ENCODE measurements at regions not wholly inside any gene's neighbourhood (a gene's known extent, or its start where the extent isn't known, plus 50 kb on each side); places are given as distances from the start of the nearest gene placed in this dataset.
A peak's percentile ranks its signal among the peaks of the same experiment; 100 is the strongest.
"Not testable (repeated sequence)": the region's sequence is repeated elsewhere in the genome, so short reads cannot be mapped to it uniquely, and the experiment has no call there.

DNA sequence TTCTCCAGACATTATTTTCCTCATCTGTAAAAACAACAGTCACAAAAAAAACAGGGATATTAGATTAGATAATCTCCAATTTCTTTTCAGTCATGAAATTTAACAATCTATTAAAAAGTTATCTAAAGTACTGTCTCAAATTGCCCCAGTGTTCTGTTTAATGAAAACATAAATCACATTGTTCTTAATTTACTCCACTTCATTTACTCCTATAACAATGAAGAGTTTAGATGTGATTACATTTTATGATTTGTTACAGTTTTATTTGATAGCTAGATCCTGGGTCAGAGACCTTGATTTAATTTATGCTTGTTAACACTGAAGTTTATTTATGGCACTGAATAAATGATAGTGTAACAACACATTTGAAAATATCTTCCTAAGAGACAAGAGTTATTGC is 230.2 kb upstream of the TRPC4 start:
- ATAC-seq: no peak
- no peak overlapping the region for H3K27ac Mint-ChIP-seq
- no peaks in the 10 kb centered on the region for H3K4me1 Mint-ChIP-seq (ENCODE audit: low read depth in 2 of 2)
- H3K36me3 Mint-ChIP-seq: no peaks in the 10 kb centered on the region
- no peaks in the 10 kb centered on the region for H3K27me3 Mint-ChIP-seq
- peaks cover 17% of the 10 kb centered on the region for H3K9me3 Mint-ChIP-seq
- no peak for DNase-seq (ENCODE audit: low spot score)
- H3K4me3 Mint-ChIP-seq: no peak overlapping the region

DNA sequence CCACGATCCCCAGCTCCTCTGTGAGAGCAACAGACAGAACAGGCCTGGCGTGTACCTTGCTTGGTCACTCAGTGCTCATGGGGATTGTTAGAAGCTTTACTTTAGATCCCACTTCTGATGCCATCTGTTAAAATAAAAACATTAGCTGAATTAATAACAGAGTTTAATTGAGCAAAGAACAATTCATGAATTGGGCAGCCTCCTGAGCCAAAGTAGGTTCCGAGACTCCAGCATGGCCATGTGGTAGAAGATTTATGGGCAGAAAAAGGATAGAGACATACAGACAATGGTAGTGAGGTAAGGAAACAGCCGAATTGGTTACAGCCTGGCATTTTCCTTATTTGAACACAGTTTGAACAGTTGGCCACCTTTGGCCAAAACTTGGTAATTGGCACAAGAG is 223.9 kb upstream of the TRPC4 start:
- Mint-ChIP-seq H3K36me3 (no peaks in the 10 kb centered on the region), H3K27ac (no peak overlapping the region), H3K4me1 (ENCODE audit: low read depth in 2 of 2) (no peaks in the 10 kb centered on the region), H3K4me3 (no peak overlapping the region), H3K27me3 (no peaks in the 10 kb centered on the region), H3K9me3 (peaks cover 16% of the 10 kb centered on the region)
- no peak for DNase-seq (ENCODE audit: low spot score)
- no peak for ATAC-seq

DNA sequence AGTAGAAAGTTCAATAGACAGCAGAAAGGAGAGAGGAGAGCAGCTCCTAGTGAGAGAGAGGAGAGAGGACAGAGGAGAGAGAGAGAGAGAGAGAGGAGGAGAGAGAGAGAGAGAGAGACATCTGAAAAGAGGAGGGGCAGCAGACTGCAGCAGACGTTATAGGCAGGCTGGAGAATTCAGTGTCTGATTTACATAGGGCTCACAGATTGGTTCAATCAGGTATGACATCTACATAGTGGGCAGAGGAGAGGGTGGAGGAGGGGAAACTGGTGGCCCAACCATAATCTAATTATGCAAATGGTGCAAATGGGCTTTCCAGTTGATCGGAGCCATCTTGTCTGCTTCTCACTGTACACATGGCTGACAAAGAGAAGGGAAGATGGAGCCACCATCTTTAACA is 221.3 kb upstream of the TRPC4 start:
- no peak for DNase-seq (ENCODE audit: low spot score)
- H3K4me1 Mint-ChIP-seq (ENCODE audit: low read depth in 2 of 2): no peaks in the 10 kb centered on the region
- no peak overlapping the region for H3K27ac Mint-ChIP-seq
- H3K9me3 Mint-ChIP-seq: peaks cover 10% of the 10 kb centered on the region
- ATAC-seq: no peak
- no peak overlapping the region for H3K4me3 Mint-ChIP-seq
- no peaks in the 10 kb centered on the region for H3K36me3 Mint-ChIP-seq
- H3K27me3 Mint-ChIP-seq: no peaks in the 10 kb centered on the region

DNA sequence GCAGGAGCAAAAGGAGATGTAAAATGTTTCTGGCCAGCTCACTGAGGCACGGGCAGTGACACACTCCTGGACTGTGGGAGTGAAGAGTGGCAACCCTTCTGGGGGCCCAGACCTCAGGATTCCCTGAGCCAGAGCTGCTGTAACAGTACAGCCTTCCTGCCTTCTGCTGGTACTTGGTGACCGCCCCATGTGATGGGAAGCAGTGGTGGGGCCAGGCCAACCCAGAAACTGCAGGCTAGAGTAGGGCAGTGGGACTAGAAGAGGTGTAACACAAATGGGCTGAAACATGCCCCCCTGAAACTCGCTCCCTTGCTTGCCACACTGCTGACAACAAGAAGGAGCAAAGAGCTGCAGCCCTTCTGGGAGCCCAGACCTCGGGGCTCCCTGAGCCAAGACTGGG is 217.1 kb upstream of the TRPC4 start:
- H3K27ac Mint-ChIP-seq: no peak overlapping the region
- no peak overlapping the region for H3K4me3 Mint-ChIP-seq
- H3K9me3 Mint-ChIP-seq: peaks cover 15% of the 10 kb centered on the region
- no peak for ATAC-seq
- no peaks in the 10 kb centered on the region for H3K4me1 Mint-ChIP-seq (ENCODE audit: low read depth in 2 of 2)
- peaks cover 11% of the 10 kb centered on the region for H3K36me3 Mint-ChIP-seq
- no peak for DNase-seq (ENCODE audit: low spot score)
- no peaks in the 10 kb centered on the region for H3K27me3 Mint-ChIP-seq

DNA sequence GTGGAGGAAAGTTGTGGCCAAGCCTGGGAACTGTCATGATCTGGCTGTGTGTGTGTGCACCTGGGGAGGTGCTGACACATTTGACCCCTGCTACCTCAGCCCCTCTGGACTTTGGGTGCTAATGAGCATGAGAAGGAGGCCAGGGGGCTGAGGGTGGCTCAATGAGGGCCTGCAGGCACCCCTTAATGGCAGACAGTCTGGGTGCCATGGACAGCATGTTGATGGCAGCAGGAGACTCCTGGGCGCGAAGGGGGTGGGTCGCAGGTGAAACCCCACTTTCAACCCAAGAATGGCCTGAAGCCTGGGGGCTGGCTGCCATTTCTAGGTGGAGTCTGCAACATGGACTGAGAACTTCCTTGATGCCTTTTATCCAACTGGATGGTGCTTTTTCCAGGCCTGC is 216.4 kb upstream of the TRPC4 start:
- DNase-seq (ENCODE audit: low spot score): no peak
- ATAC-seq: no peak
- H3K36me3 Mint-ChIP-seq: peaks cover 11% of the 10 kb centered on the region
- no peaks in the 10 kb centered on the region for H3K27me3 Mint-ChIP-seq
- H3K27ac Mint-ChIP-seq: no peak overlapping the region
- H3K4me1 Mint-ChIP-seq (ENCODE audit: low read depth in 2 of 2): no peaks in the 10 kb centered on the region
- no peak overlapping the region for H3K4me3 Mint-ChIP-seq
- peaks cover 15% of the 10 kb centered on the region for H3K9me3 Mint-ChIP-seq

DNA sequence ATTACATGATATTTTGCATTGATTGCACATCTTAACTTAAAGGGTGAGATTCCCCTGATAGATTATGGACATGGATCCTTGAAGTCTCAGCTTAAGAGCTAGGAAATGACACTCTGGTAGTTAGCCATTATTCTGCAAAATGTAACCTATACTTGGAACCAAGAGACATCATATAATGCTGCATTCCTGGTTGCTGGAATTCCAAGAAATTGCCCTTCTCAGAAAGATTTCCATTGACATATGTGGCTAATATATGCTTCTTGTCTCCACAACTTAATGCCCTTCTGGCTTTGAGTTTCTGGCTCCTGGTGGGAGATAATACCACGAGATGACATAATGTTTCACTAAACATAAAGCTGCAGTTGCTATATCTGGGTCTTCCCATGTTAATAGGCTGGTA is 204.4 kb upstream of the TRPC4 start:
- Mint-ChIP-seq H3K27me3 (no peaks in the 10 kb centered on the region), H3K4me1 (ENCODE audit: low read depth in 2 of 2) (no peaks in the 10 kb centered on the region), H3K9me3 (peaks cover 11% of the 10 kb centered on the region), H3K4me3 (no peak overlapping the region), H3K27ac (no peak overlapping the region), H3K36me3 (no peaks in the 10 kb centered on the region)
- ATAC-seq (no peak), DNase-seq (ENCODE audit: low spot score) (no peak)

DNA sequence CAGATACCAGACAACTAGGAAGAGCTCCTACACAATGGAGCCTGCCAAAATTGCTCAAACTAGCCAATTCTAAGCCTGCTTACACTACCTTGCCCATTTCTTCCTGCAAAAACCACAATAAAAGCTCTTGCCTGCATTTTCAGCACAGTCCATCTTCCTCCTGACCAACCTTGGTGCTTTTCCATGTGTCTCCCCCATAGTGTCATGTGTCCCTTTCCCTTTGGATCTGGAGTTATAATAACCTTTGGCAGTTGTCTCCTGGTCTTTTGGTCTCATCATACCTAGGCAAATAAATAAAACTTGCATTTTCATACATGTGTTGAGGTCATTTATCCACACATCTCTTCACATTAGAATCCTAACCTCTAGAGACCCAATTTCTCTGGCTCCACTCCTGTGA is 203.1 kb upstream of the TRPC4 start:
- Mint-ChIP-seq H3K4me3 (no peak overlapping the region), H3K36me3 (peaks cover 5% of the 10 kb centered on the region), H3K27me3 (no peaks in the 10 kb centered on the region), H3K4me1 (ENCODE audit: low read depth in 2 of 2) (no peaks in the 10 kb centered on the region), H3K9me3 (peaks cover 17% of the 10 kb centered on the region), H3K27ac (no peak overlapping the region)
- ATAC-seq (no peak), DNase-seq (ENCODE audit: low spot score) (no peak)

DNA sequence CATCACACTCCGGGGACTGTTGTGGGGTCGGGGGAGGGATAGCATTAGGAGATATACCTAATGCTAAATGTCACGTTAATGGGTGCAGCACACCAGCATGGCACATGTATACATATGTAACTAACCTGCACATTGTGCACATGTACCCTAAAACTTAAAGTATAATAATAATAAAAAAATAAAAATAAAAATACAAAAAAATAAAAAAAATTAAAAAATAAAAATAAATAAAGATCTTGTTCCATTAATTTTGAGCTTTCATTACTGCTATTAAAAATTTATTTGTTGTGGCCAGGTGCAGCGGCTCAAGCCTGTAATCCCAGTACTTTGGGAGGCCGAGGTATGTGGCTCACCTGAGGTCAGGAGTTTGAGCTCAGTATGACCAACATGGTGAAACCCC is 201.8 kb upstream of the TRPC4 start:
- DNase-seq (ENCODE audit: low spot score): not testable (repeated sequence)

DNA sequence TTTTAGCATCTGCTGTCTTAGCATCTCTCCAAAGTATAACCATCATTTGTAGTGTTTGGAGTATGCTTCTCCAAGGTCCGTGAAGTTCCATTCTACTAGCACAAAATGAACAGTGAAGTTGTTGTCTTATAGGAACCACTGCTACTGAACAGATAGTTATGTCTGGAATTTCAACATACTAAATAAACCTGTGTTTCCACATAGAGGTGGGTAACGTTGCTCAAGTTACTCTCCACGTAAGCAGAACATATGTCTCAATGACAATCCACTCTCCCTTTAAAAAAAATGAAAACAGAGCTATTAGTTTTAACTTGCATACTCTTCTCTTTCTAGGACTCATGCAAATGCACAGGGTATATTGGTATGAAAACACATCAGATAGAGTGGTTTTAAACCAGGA is 184.3 kb upstream of the TRPC4 start:
- peaks cover under 1% of the 10 kb centered on the region for H3K9me3 Mint-ChIP-seq
- no peak for ATAC-seq

More for the DNA sequence above, 201.8 kb upstream of the TRPC4 start:
- H3K4me3 Mint-ChIP-seq; H3K4me1 Mint-ChIP-seq (ENCODE audit: low read depth in 2 of 2); ATAC-seq; H3K27ac Mint-ChIP-seq; H3K27me3 Mint-ChIP-seq: not testable (repeated sequence)
- Mint-ChIP-seq H3K36me3 (peaks cover 12% of the 10 kb centered on the region), H3K9me3 (peaks cover 22% of the 10 kb centered on the region)

DNA sequence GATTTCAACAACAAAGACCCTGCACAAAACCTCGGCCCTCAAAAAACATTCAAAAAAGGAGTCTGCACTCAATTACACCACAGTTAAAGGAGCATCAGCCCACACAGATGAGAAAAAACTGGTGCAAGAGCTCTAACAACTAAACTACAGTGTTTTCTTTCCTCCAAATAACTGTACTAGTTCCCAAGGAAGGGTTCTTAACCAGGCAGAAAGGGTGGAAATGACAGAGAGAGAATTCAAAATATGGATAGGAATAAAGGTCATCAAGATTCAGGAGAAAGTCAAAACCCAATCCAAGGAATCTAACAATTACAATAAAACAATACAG is 176.4 kb upstream of the TRPC4 start:
- Mint-ChIP-seq H3K27me3 (no peaks in the 10 kb centered on the region), H3K36me3 (peaks cover 24% of the 10 kb centered on the region), H3K4me1 (ENCODE audit: low read depth in 2 of 2) (no peaks in the 10 kb centered on the region), H3K4me3 (no peak overlapping the region), H3K9me3 (peaks cover 30% of the 10 kb centered on the region), H3K27ac (no peak overlapping the region)
- no peak for ATAC-seq
- DNase-seq (ENCODE audit: low spot score): no peak

More for the DNA sequence above, 184.3 kb upstream of the TRPC4 start:
- Mint-ChIP-seq H3K36me3 (no peaks in the 10 kb centered on the region), H3K4me1 (ENCODE audit: low read depth in 2 of 2) (no peaks in the 10 kb centered on the region), H3K27ac (no peak overlapping the region), H3K4me3 (no peak overlapping the region), H3K27me3 (no peaks in the 10 kb centered on the region)
- no peak for DNase-seq (ENCODE audit: low spot score)

DNA sequence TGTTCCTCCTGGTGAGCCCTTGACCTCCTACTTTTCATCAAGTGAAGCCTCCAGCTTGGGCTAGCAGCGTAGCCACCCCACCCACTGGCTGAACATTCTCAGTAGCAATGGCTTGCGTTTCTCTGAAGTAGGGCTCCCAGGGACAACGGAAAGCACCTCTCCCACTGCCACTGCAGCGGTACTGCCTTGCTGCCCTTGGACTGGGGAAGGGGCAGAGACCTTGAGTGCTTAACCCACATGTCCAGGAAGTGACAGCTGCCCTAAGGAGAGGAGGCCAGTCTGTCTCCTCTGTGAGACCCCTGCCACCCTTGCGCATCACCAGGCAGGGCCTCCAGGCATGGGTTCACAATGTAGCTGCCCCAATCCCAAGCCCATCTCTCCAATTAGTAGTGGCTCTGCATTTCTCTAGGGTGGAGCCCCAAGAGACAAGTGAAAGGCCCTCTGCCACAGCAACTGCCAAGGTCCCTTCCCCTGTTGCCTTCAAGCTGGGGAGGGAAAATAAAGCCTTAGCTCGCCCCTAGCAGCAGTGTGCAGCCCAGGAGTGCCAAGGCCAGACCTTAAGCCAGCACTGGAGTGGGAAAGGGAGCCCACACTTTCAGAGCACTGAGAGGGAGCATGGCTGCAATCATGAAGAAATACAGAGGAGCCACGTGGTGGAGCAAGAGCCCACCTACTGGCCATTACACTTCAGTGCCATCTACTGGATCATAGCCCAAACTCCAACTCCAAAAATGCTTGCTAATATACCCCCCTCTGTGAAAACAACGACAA is 175.9 kb upstream of the TRPC4 start:
- Mint-ChIP-seq H3K36me3 (peaks cover 24% of the 10 kb centered on the region), H3K4me3 (no peak overlapping the region), H3K27ac (no peak overlapping the region), H3K4me1 (ENCODE audit: low read depth in 2 of 2) (no peaks in the 10 kb centered on the region), H3K27me3 (no peaks in the 10 kb centered on the region), H3K9me3 (peaks cover 30% of the 10 kb centered on the region)
- ATAC-seq: no peak
- no peak for DNase-seq (ENCODE audit: low spot score)

DNA sequence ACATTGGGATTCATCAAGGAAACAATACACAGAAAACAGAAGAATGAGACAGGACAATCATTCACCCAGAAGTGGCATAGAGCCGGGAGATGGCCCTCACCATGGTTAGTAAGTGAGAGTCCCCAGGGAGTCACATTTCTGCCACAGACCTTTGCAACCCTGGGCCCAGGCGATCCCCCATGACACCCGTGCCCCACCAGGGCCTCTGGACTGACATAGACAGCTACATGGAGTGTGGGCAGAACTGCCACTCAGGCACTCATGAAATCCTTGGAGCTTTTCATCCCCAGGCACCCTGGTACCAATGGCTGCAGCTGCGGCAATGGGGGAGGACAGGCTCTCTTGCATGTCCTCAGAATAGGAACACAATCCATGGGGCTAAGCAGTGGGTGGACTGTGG is 174.5 kb upstream of the TRPC4 start:
- Mint-ChIP-seq H3K36me3 (peaks cover 24% of the 10 kb centered on the region), H3K4me3 (no peak overlapping the region), H3K27ac (no peak overlapping the region), H3K27me3 (no peaks in the 10 kb centered on the region), H3K9me3 (peaks cover 30% of the 10 kb centered on the region), H3K4me1 (ENCODE audit: low read depth in 2 of 2) (no peaks in the 10 kb centered on the region)
- ATAC-seq: peak in 1 of 2 donors; percentile 17
- DNase-seq (ENCODE audit: low spot score): no peak

DNA sequence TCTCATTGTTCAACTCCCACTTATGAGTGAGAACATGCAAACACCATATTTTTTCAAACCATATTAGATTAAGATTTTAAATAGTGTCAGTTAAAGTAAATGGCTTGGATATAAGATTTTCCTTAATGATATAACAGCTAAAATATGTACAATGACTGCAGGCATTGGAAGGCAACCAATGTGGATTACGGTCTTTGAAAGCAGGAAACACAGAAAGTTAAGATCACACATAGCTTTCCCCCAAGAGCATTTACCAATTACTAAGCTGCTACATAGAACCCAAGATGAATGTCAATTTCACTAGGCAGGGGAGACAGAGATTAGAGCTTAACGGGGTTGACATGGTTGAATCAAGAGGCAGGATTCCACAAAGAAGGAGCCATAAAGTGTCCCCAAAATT is 173.2 kb upstream of the TRPC4 start:
- H3K36me3 Mint-ChIP-seq: peaks cover 23% of the 10 kb centered on the region
- no peak for DNase-seq (ENCODE audit: low spot score)
- H3K4me3 Mint-ChIP-seq: no peak overlapping the region
- H3K27ac Mint-ChIP-seq: no peak overlapping the region
- no peak for ATAC-seq
- H3K27me3 Mint-ChIP-seq: no peaks in the 10 kb centered on the region
- H3K4me1 Mint-ChIP-seq (ENCODE audit: low read depth in 2 of 2): no peaks in the 10 kb centered on the region
- H3K9me3 Mint-ChIP-seq: peaks cover 22% of the 10 kb centered on the region

DNA sequence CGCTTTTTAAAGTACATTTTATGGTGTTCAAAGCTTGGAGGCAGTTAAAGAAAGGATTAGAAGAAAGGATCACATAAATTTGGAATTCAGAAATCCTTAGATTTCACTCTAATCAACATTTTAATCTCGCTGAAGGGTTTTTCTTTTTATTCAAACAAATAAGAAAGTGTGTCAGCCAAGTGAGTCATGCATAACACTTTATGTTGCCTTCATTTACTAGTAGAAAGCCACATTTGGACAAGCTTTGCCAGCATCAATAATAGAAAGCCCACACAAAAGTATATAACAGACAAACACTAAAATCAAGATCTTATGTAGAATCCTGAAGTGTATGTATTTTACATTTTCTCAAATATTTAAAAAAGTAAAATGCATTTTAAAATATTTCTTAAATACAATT is 154.9 kb upstream of the TRPC4 start:
- DNase-seq (ENCODE audit: low spot score): no peak
- H3K27ac Mint-ChIP-seq: no peak overlapping the region
- H3K4me3 Mint-ChIP-seq: no peak overlapping the region
- no peaks in the 10 kb centered on the region for H3K4me1 Mint-ChIP-seq (ENCODE audit: low read depth in 2 of 2)
- no peaks in the 10 kb centered on the region for H3K27me3 Mint-ChIP-seq
- no peak for ATAC-seq
- peaks cover 22% of the 10 kb centered on the region for H3K9me3 Mint-ChIP-seq
- peaks cover 14% of the 10 kb centered on the region for H3K36me3 Mint-ChIP-seq

DNA sequence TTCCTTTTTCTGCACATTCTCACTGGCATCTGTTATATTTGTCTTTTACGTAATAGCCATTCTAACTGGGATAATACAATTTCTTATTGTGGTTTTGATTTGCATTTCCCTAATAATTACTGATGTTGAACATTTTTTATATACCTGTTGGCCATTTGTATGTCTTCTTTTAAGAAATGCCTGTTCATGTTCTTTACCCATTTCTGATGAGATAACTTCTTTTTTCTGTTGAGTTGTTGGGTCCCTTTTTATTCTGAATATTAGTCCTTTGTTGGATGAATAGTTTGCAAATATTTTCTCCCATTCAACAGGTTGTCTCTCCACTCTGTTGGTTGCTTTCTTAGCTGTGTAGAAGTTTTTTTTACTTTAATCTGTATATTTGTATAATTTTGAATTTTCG is 147.7 kb upstream of the TRPC4 start:
- no peaks in the 10 kb centered on the region for H3K27me3 Mint-ChIP-seq
- peaks cover 11% of the 10 kb centered on the region for H3K36me3 Mint-ChIP-seq
- ATAC-seq (no peak), DNase-seq (ENCODE audit: low spot score) (no peak)
- no peaks in the 10 kb centered on the region for H3K4me1 Mint-ChIP-seq (ENCODE audit: low read depth in 2 of 2)
- no peak overlapping the region for H3K27ac Mint-ChIP-seq
- peaks cover 17% of the 10 kb centered on the region for H3K9me3 Mint-ChIP-seq
- no peak overlapping the region for H3K4me3 Mint-ChIP-seq

Data from natural killer cell treated with Interleukin-12 subunit alpha and Interleukin-12 subunit beta and Interleukin-15 and Interleukin-18, amount 100 ng/mL, for 72 hours (primary cell).